Keratinocyte (primary cell): ENCODE measurements at regions not wholly inside any gene's neighbourhood (a gene's known extent, or its start where the extent isn't known, plus 50 kb on each side); places are given as distances from the start of the nearest gene placed in this dataset.

Experiments
- DNase-seq: peaks from one replicate; pipeline ENCODE4 v3.0.0-alpha.2; 2011; ENCODE audit warnings: low read depth, missing footprints, low spot score
- FAIRE-seq: peaks from 2 replicates; lab custom pipeline; 2011; peaks lifted over from hg19 to GRCh38; lab: Jason Lieb, UNC
- H2AFZ ChIP-seq: 2 replicates; pipeline ENCODE4 v1.6.0; 2012; ENCODE audit warnings: low read length, control low read depth, inconsistent platforms; ENCODE audit not compliant: control insufficient read depth
- H3K27ac ChIP-seq: 2 replicates; pipeline ENCODE4 v1.5.1; 2011; ENCODE audit warnings: low read length; ENCODE audit not compliant: control insufficient read depth, insufficient read depth
- H3K27me3 ChIP-seq: 3 replicates; pipeline ENCODE4 v1.6.0; 2011; ENCODE audit warnings: low read length; ENCODE audit not compliant: control insufficient read depth, insufficient read depth; ENCODE audit errors: extremely low read depth
- H3K36me3 ChIP-seq, 2 experiments: 2 replicates in 1 of 2; 3 replicates in 1 of 2; pipeline ENCODE4 v1.5.1; 2011; ENCODE audit warnings: low read length in 2 of 2, mild to moderate bottlenecking in 1 of 2; ENCODE audit not compliant: control insufficient read depth in 2 of 2, insufficient read depth in 2 of 2; ENCODE audit errors: extremely low read depth in 1 of 2
- H3K4me1 ChIP-seq: 3 replicates; pipeline ENCODE4 v1.5.1; 2011; ENCODE audit warnings: low read length; ENCODE audit not compliant: control insufficient read depth, insufficient read depth; ENCODE audit errors: extremely low read depth
- H3K4me2 ChIP-seq: 3 replicates; pipeline ENCODE4 v1.6.0; 2011; ENCODE audit warnings: low read depth, low read length; ENCODE audit not compliant: control insufficient read depth, insufficient read depth; ENCODE audit errors: extremely low read depth
- H3K4me3 ChIP-seq, 3 experiments: fragments of 200-600 bp in 1 of 3; sonication (generic) in 1 of 3; 2 replicates in 2 of 3; 3 replicates in 1 of 3; pipeline ENCODE4 v1.5.1; 2011 to 2016; ENCODE audit warnings: low read length in 3 of 3, mild to moderate bottlenecking in 3 of 3, control low read depth in 2 of 3, inconsistent platforms in 1 of 3, low read depth in 1 of 3, mixed read lengths in 1 of 3, mixed run types in 1 of 3, moderate library complexity in 1 of 3; ENCODE audit not compliant: control insufficient read depth in 2 of 3, insufficient read depth in 2 of 3; ENCODE audit errors: extremely low read depth in 1 of 3
- H3K79me2 ChIP-seq: 2 replicates; pipeline ENCODE4 v1.6.0; 2012; ENCODE audit warnings: low read length; ENCODE audit not compliant: control insufficient read depth, insufficient read depth
- H3K9ac ChIP-seq: 3 replicates; pipeline ENCODE4 v1.6.0; 2011; ENCODE audit warnings: low read length; ENCODE audit not compliant: control insufficient read depth, insufficient read depth; ENCODE audit errors: extremely low read depth
- H3K9me1 ChIP-seq: 3 replicates; pipeline ENCODE4 v1.6.0; 2011; ENCODE audit warnings: low read length; ENCODE audit not compliant: control insufficient read depth, insufficient read depth; ENCODE audit errors: extremely low read depth
- H3K9me3 ChIP-seq: 2 replicates; pipeline ENCODE4 v1.5.1; 2012; ENCODE audit warnings: low read depth, low read length; ENCODE audit not compliant: control insufficient read depth
- H4K20me1 ChIP-seq: 3 replicates; pipeline ENCODE4 v1.6.0; 2011; ENCODE audit warnings: low read length; ENCODE audit not compliant: control insufficient read depth, insufficient read depth; ENCODE audit errors: extremely low read depth
- CTCF ChIP-seq, 3 experiments: IDR thresholded peaks in 1 of 3; conservative IDR thresholded peaks in 1 of 3; optimal IDR thresholded peaks in 1 of 3; 2 replicates in 2 of 3; 3 replicates in 1 of 3; pipeline versions ENCODE3 to v1.5.1; 2011; ENCODE audit warnings: low read length in 3 of 3, mild to moderate bottlenecking in 3 of 3, moderate library complexity in 2 of 3, control low read depth in 1 of 3, inconsistent platforms in 1 of 3; ENCODE audit not compliant: insufficient read depth in 2 of 3; ENCODE audit errors: extremely low read depth in 1 of 3
- EZH2 ChIP-seq: IDR thresholded peaks from one replicate; pipeline ENCODE4 v1.6.1; 2012; ENCODE audit warnings: inconsistent platforms, mild to moderate bottlenecking, low read length, moderate library complexity
- dilution Hi-C: fragments of 300-500 bp; cut with MboI; formaldehyde crosslinking; loops from one replicate; pipeline ENCODE4 v1.7.0; 2020; ENCODE audit warnings: low sequenced_read_pairs; ENCODE audit not compliant: extremely low pct_ligation_motif_present

- no peaks in the 10 kb centered on the region for H4K20me1 ChIP-seq
- H3K4me1 ChIP-seq: peaks cover 6% of the 10 kb centered on the region
- H3K36me3 ChIP-seq: no peaks in the 10 kb centered on the region
- no peak overlapping the region for H3K9ac ChIP-seq
- H3K9me1 ChIP-seq: no peaks in the 10 kb centered on the region
- no peak overlapping the region for H2AFZ ChIP-seq
- H3K4me2 ChIP-seq: no peak overlapping the region
- no peak overlapping the region for H3K4me3 ChIP-seq
- no peak for TF ChIP-seq EZH2
- TF ChIP-seq CTCF (optimal IDR thresholded peaks at IDR 0.05 in 1 of 3, IDR thresholded peaks at IDR 0.05 in 1 of 3, conservative IDR thresholded peaks at IDR 0.05 in 1 of 3; ENCODE audit: extremely low read depth in 1 of 3, insufficient read depth in 2 of 3, low read length in 3 of 3): no peak
- DNase-seq: no peak
- FAIRE-seq: no peak
- no peaks in the 10 kb centered on the region for H3K27me3 ChIP-seq
- H3K27ac ChIP-seq: no peak overlapping the region
- dilution Hi-C loops: no loop called here
- no peaks in the 10 kb centered on the region for H3K9me3 ChIP-seq
- H3K79me2 ChIP-seq: no peaks in the 10 kb centered on the region
Measured at GRCh38 chr1:163263818-163264655, 57.7 kb upstream of the NUF2 start.

GRCh38 chr1:163265547-163265946, 56.2 kb upstream of the NUF2 start:
- H3K9me1 ChIP-seq: no peaks in the 10 kb centered on the region
- dilution Hi-C loops: no loop called here
- no peaks in the 10 kb centered on the region for H3K27me3 ChIP-seq
- H4K20me1 ChIP-seq: no peaks in the 10 kb centered on the region
- no peak overlapping the region for H3K4me2 ChIP-seq
- H3K4me3 ChIP-seq: no peak overlapping the region
- no peak overlapping the region for H2AFZ ChIP-seq
- H3K36me3 ChIP-seq: no peaks in the 10 kb centered on the region
- FAIRE-seq (no peak), DNase-seq (no peak)
- no peak overlapping the region for H3K9ac ChIP-seq
- H3K4me1 ChIP-seq: peaks cover 6% of the 10 kb centered on the region
- H3K27ac ChIP-seq: no peak overlapping the region
- TF ChIP-seq CTCF (optimal IDR thresholded peaks at IDR 0.05 in 1 of 3, IDR thresholded peaks at IDR 0.05 in 1 of 3, conservative IDR thresholded peaks at IDR 0.05 in 1 of 3; ENCODE audit: extremely low read depth in 1 of 3, insufficient read depth in 2 of 3, low read length in 3 of 3): no peak
- TF ChIP-seq EZH2: no peak
- no peaks in the 10 kb centered on the region for H3K9me3 ChIP-seq
- no peaks in the 10 kb centered on the region for H3K79me2 ChIP-seq
